Activated T-helper 17 cell treated with anti-CD3 and anti-CD28 coated beads, Interleukin-2, amount 50 U/mL, for 72 hours (primary cell): ENCODE measurements at regions not wholly inside any gene's neighbourhood (a gene's known extent, or its start where the extent isn't known, plus 50 kb on each side); places are given as distances from the start of the nearest gene placed in this dataset.

Experiments used
- ATAC-seq: fragments of 150-1000 bp; cut with Tn5 transposase; replicated peaks from 2 replicates; pipeline ENCODE4 v1.10.0; 2021; ENCODE audit warnings: mild to moderate bottlenecking, moderate library complexity
- H3K27ac Mint-ChIP-seq: one replicate; pipeline ENCODE4 v1.8.0; 2022; ENCODE audit warnings: mixed read lengths
- H3K27me3 Mint-ChIP-seq: one replicate; pipeline ENCODE4 v1.8.0; 2022; ENCODE audit warnings: mixed read lengths
- H3K36me3 Mint-ChIP-seq: one replicate; pipeline ENCODE4 v1.8.0; 2022; ENCODE audit warnings: low read depth, mild to moderate bottlenecking, mixed read lengths
- H3K4me1 Mint-ChIP-seq: one replicate; pipeline ENCODE4 v1.8.0; 2022; ENCODE audit warnings: mixed read lengths
- H3K4me3 Mint-ChIP-seq: one replicate; pipeline ENCODE4 v1.8.0; 2022; ENCODE audit warnings: mild to moderate bottlenecking, mixed read lengths
- H3K9me3 Mint-ChIP-seq: one replicate; pipeline ENCODE4 v1.8.0; 2022; ENCODE audit warnings: mixed read lengths

- Mint-ChIP-seq H3K4me1 (no peaks in the 10 kb centered on the region), H3K27me3 (no peaks in the 10 kb centered on the region), H3K36me3 (no peaks in the 10 kb centered on the region), H3K9me3 (peaks cover 5% of the 10 kb centered on the region), H3K4me3 (no peak overlapping the region), H3K27ac (no peak overlapping the region)
- ATAC-seq, result no peak
Measured at GRCh38 chr4:23166407-23166806, 473.7 kb downstream of the GBA3 start.

GRCh38 chr4:23165669-23166068, 472.9 kb downstream of the GBA3 start:
- no peak overlapping the region for H3K4me3 Mint-ChIP-seq
- H3K4me1 Mint-ChIP-seq, result no peaks in the 10 kb centered on the region
- H3K27ac Mint-ChIP-seq, result no peak overlapping the region
- no peak for ATAC-seq
- peaks cover 5% of the 10 kb centered on the region for H3K9me3 Mint-ChIP-seq
- H3K36me3 Mint-ChIP-seq, result no peaks in the 10 kb centered on the region
- no peaks in the 10 kb centered on the region for H3K27me3 Mint-ChIP-seq

- Mint-ChIP-seq H3K27me3 (no peaks in the 10 kb centered on the region), H3K27ac (no peak overlapping the region), H3K36me3 (no peaks in the 10 kb centered on the region), H3K4me3 (no peak overlapping the region), H3K9me3 (peaks cover 5% of the 10 kb centered on the region), H3K4me1 (no peaks in the 10 kb centered on the region)
- no peak for ATAC-seq
Measured at GRCh38 chr4:23163647-23164436, 471.1 kb downstream of the GBA3 start.

- peaks cover 10% of the 10 kb centered on the region for H3K9me3 Mint-ChIP-seq
- H3K27ac Mint-ChIP-seq, result no peak overlapping the region
- H3K36me3 Mint-ChIP-seq, result no peaks in the 10 kb centered on the region
- H3K4me3 Mint-ChIP-seq, result no peak overlapping the region
- no peaks in the 10 kb centered on the region for H3K4me1 Mint-ChIP-seq
- ATAC-seq, result no peak
- H3K27me3 Mint-ChIP-seq, result no peaks in the 10 kb centered on the region
Measured at GRCh38 chr4:23162275-23162674, 469.5 kb downstream of the GBA3 start.

- no peak overlapping the region for H3K27ac Mint-ChIP-seq
- no peaks in the 10 kb centered on the region for H3K4me1 Mint-ChIP-seq
- ATAC-seq, result no peak
- no peaks in the 10 kb centered on the region for H3K36me3 Mint-ChIP-seq
- H3K9me3 Mint-ChIP-seq, result peaks cover 10% of the 10 kb centered on the region
- H3K4me3 Mint-ChIP-seq, result no peak overlapping the region
- H3K27me3 Mint-ChIP-seq, result no peaks in the 10 kb centered on the region
Measured at GRCh38 chr4:23161787-23162186, 469.1 kb downstream of the GBA3 start.

- Mint-ChIP-seq H3K27me3 (no peaks in the 10 kb centered on the region), H3K27ac (no peak overlapping the region), H3K4me1 (no peaks in the 10 kb centered on the region), H3K9me3 (peaks cover 4% of the 10 kb centered on the region), H3K36me3 (no peaks in the 10 kb centered on the region), H3K4me3 (no peak overlapping the region)
- ATAC-seq, result no peak
Measured at GRCh38 chr4:23153076-23153475, 460.3 kb downstream of the GBA3 start.

DNA sequence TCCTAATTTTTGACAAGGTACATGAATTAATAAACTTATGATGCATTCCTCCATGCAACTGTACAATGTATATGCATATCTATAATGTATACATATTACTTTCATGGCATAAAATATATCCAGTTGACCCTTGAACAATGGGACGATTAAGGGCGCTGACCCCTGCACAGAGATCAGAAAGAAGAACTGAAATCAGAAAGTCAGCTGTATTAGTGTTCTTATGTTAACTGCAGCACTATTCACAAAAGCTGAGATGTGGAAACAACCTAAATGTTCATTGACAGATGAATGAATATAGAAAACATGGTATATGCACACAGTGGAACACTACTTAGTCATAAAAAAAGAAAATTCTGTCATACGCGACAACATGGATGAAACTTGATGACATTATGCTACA, 457.1 kb downstream of the GBA3 start:
- Mint-ChIP-seq H3K27me3 (no peaks in the 10 kb centered on the region), H3K9me3 (no peaks in the 10 kb centered on the region), H3K27ac (no peak overlapping the region), H3K4me1 (no peaks in the 10 kb centered on the region), H3K36me3 (no peaks in the 10 kb centered on the region), H3K4me3 (no peak overlapping the region)
- ATAC-seq, result no peak

- no peaks in the 10 kb centered on the region for H3K36me3 Mint-ChIP-seq
- no peak overlapping the region for H3K27ac Mint-ChIP-seq
- no peak for ATAC-seq
- no peak overlapping the region for H3K4me3 Mint-ChIP-seq
- no peaks in the 10 kb centered on the region for H3K27me3 Mint-ChIP-seq
- H3K4me1 Mint-ChIP-seq, result no peaks in the 10 kb centered on the region
- no peaks in the 10 kb centered on the region for H3K9me3 Mint-ChIP-seq
Measured at GRCh38 chr4:23144707-23145106, 452.0 kb downstream of the GBA3 start.

GRCh38 chr4:23135792-23136645, 443.3 kb downstream of the GBA3 start:
- Mint-ChIP-seq H3K4me1 (no peaks in the 10 kb centered on the region), H3K36me3 (no peaks in the 10 kb centered on the region), H3K4me3 (no peak overlapping the region), H3K9me3 (no peaks in the 10 kb centered on the region), H3K27me3 (no peaks in the 10 kb centered on the region), H3K27ac (no peak overlapping the region)
- no peak for ATAC-seq

DNA sequence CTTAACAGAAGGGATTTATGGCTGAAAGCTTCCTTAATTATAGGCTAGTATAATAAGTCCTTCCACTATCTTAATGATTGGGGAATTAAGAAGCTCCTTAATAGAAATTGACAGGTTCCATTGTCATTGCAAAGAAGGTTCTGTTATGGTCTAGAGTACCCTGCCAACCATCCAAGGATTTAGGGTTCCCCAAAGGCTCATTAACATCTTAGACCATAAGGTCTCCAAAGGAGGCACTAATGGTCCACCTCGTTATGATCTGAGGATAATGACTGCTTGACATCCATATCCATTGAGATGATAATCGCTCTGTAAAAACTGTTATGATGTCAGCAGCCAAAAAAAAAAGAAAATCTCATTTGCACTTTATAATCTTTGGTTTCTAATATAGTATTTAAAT, 441.6 kb downstream of the GBA3 start:
- no peaks in the 10 kb centered on the region for H3K36me3 Mint-ChIP-seq
- no peaks in the 10 kb centered on the region for H3K27me3 Mint-ChIP-seq
- no peak overlapping the region for H3K27ac Mint-ChIP-seq
- ATAC-seq, result no peak
- no peak overlapping the region for H3K4me3 Mint-ChIP-seq
- no peaks in the 10 kb centered on the region for H3K4me1 Mint-ChIP-seq
- no peaks in the 10 kb centered on the region for H3K9me3 Mint-ChIP-seq

DNA sequence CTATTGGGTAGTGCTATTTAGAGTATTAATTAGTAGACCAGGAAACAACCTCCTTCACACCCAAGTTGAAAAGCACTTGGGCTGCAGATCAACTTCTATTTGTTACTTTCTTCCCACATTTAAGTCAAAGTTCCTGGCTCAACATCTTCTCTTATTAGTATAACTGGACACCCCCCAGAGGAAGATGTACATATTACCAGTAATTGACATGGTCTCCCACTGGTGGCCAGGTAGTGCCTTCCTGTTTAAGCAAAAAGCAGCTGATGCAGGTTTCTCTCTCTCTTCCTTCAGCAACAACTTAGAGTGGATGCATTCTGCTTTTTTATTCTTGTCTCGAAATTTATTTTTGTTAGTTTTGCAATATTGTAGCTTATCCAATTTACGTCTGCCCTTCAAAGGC, 438.1 kb downstream of the GBA3 start:
- Mint-ChIP-seq H3K27me3 (peaks cover 1% of the 10 kb centered on the region), H3K27ac (no peak overlapping the region), H3K4me1 (no peaks in the 10 kb centered on the region), H3K36me3 (no peaks in the 10 kb centered on the region), H3K9me3 (peaks cover 1% of the 10 kb centered on the region), H3K4me3 (no peak overlapping the region)
- ATAC-seq, result no peak

GRCh38 chr4:23125118-23125517, 432.4 kb downstream of the GBA3 start:
- Mint-ChIP-seq H3K9me3 (peaks cover 9% of the 10 kb centered on the region), H3K36me3 (no peaks in the 10 kb centered on the region), H3K4me3 (no peak overlapping the region), H3K4me1 (no peaks in the 10 kb centered on the region), H3K27ac (no peak overlapping the region), H3K27me3 (peaks cover 5% of the 10 kb centered on the region)
- ATAC-seq, result no peak

DNA sequence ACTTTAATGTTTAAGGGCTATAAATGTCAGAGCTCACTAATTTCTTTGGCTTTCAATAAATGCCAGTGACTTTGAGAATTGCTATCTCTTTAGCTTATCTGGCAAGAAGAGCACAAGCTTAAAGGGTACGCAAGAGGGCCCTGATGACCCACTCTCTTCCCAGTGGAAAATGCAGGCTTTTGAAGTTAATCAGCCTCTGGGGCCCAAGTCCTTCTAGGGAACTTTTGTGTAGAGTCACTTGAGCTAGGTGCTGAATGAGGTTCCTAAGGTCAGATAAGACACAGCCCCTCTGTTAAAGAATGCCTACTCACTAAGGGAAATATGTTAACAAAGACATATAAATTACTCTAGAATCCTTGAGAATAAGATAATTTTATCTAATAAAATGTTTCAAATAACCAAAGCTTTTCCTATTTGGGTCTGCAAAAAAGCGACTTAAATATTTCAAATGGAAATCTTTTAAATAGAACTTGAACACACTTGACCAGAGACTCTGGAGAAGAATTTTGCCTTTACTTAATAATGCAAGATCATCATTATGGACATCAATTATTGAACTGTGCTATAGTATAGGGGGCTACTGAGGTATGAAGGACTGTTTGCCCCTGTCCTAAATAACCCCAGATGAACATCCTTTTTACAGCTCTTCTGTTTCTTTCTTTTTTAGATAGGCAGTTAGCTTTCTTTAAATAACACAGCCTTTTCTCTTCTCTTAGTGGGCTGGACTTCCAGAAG, 430.1 kb downstream of the GBA3 start:
- Mint-ChIP-seq H3K36me3 (no peaks in the 10 kb centered on the region), H3K27ac (no peak overlapping the region), H3K9me3 (peaks cover 9% of the 10 kb centered on the region), H3K4me3 (no peak overlapping the region), H3K27me3 (peaks cover 5% of the 10 kb centered on the region), H3K4me1 (no peaks in the 10 kb centered on the region)
- no peak for ATAC-seq

DNA sequence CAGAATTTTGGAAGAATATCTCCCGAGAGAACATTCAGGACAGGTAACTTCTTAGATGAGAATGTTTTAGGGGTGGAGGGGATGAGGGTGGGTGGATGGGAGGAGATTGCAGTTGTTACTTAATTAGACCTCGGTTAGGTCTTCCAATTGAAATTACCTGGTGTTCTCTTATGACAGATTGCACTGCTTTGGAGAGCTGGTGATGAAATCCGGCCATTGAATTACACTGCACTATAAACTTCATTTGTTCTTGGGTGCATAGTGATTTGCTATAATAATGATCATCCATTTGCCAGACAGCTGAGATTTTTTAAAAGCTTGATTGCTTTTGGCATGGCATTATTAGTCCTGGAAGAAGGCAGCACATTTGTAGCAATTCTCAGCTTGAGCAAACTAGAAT, 427.6 kb downstream of the GBA3 start:
- Mint-ChIP-seq H3K27me3 (no peaks in the 10 kb centered on the region), H3K4me3 (no peak overlapping the region), H3K4me1 (no peaks in the 10 kb centered on the region), H3K27ac (no peak overlapping the region), H3K36me3 (no peaks in the 10 kb centered on the region), H3K9me3 (peaks cover 7% of the 10 kb centered on the region)
- ATAC-seq, result no peak

GRCh38 chr4:23117826-23118225, 425.1 kb downstream of the GBA3 start:
- no peaks in the 10 kb centered on the region for H3K27me3 Mint-ChIP-seq
- H3K4me3 Mint-ChIP-seq, result no peak overlapping the region
- H3K36me3 Mint-ChIP-seq, result no peaks in the 10 kb centered on the region

More at GRCh38 chr4:23117826-23118225, 425.1 kb downstream of the GBA3 start:
- H3K9me3 Mint-ChIP-seq, result peaks cover 11% of the 10 kb centered on the region
- ATAC-seq, result no peak
- no peak overlapping the region for H3K27ac Mint-ChIP-seq
- no peaks in the 10 kb centered on the region for H3K4me1 Mint-ChIP-seq
